ENCODE measurements at regions not wholly inside any gene's neighbourhood (a gene's known extent, or its start where the extent isn't known, plus 50 kb on each side); places are given as distances from the start of the nearest gene placed in this dataset.

GRCh38 chr4:3853388-3854035, 87.3 kb downstream of the ADRA2C start:
- DNase-seq, result no peak

- DNase-seq, result no peak
Measured at GRCh38 chr4:3854661-3855060, 88.5 kb downstream of the ADRA2C start.

- no peak for DNase-seq
Measured at GRCh38 chr4:3855646-3856045, 89.5 kb downstream of the ADRA2C start.

GRCh38 chr4:3856604-3857204, 90.5 kb downstream of the ADRA2C start:
- DNase-seq, result no peak

- DNase-seq, result no peak
Measured at GRCh38 chr4:3857269-3857926, 91.2 kb downstream of the ADRA2C start.

- DNase-seq, result peak in 1 of 2 experiments; percentile 26
Measured at GRCh38 chr4:3858046-3858730, 92.0 kb downstream of the ADRA2C start.

- DNase-seq, result no peak
Measured at GRCh38 chr4:3858765-3859388, 92.7 kb downstream of the ADRA2C start.

- DNase-seq, result no peak
Measured at GRCh38 chr4:3859571-3859970, 93.4 kb downstream of the ADRA2C start.

- DNase-seq, result no peak
Measured at GRCh38 chr4:3860061-3860912, 94.1 kb downstream of the ADRA2C start.

- no peak for DNase-seq
Measured at GRCh38 chr4:3860913-3861636, 94.9 kb downstream of the ADRA2C start.

- no peak for DNase-seq
Measured at GRCh38 chr4:3861720-3862639, 95.8 kb downstream of the ADRA2C start.

- no peak for DNase-seq
Measured at GRCh38 chr4:3862640-3863420, 96.6 kb downstream of the ADRA2C start.

- no peak for DNase-seq
Measured at GRCh38 chr4:3863841-3864741, 97.9 kb downstream of the ADRA2C start.

GRCh38 chr4:3864742-3865721, 98.8 kb downstream of the ADRA2C start:
- no peak for DNase-seq

- DNase-seq, result no peak
Measured at GRCh38 chr4:3865986-3866812, 100.0 kb downstream of the ADRA2C start.

- no peak for DNase-seq
Measured at GRCh38 chr4:3866813-3867129, 100.6 kb downstream of the ADRA2C start.

Data from NCI-H526 (cell line).